K562 (cell line): ENCODE measurements at regions not wholly inside any gene's neighbourhood (a gene's known extent, or its start where the extent isn't known, plus 50 kb on each side); places are given as distances from the start of the nearest gene placed in this dataset.
A peak's percentile ranks its signal among the peaks of the same experiment; 100 is the strongest.

Experiments used
- ATAC-seq: fragments of 200-7000 bp; cut with Tn5 transposase; 3 replicates; pipeline ENCODE4 v1.9.1; 2020; ENCODE audit warnings: moderate library complexity
- BruUV-seq: library from RNA; stranded (reverse); fragments of 400-500 nt; replicated peaks from 2 replicates; lab custom pipeline; 2021; lab: Mats Ljungman, UMichigan
- CTCF ChIA-PET: fragments of 300-600 bp; formaldehyde crosslinking; extraction: SDS; loops from one replicate; lab custom pipeline; 2021; ENCODE audit warnings: low intra/inter-chr PET ratio; lab: Yijun Ruan, JAX
- POLR2A ChIA-PET: fragments of 300-600, 350-650 bp; sonication (Branson Sonifier 250); formaldehyde crosslinking; extraction: SDS; loops from one replicate; lab custom pipeline; 2021; ENCODE audit warnings: antibody characterized with exemption, inconsistent platforms; lab: Yijun Ruan, JAX
- DNase-seq, 4 experiments: peaks; one replicate each; pipeline versions ENCODE4 v3.0.0 to v3.0.0-alpha.2; 2011 to 2018; ENCODE audit warnings: low spot score in 3 of 4, mixed read lengths in 3 of 4; ENCODE audit errors: extremely low read depth in 1 of 4
- FAIRE-seq: peaks from 2 replicates; lab custom pipeline; 2011; peaks lifted over from hg19 to GRCh38; lab: Jason Lieb, UNC
- H2AFZ ChIP-seq: 2 replicates; pipeline ENCODE4 v1.6.0; 2011; ENCODE audit warnings: low read depth, low read length, control low read depth, inconsistent platforms
- H3K27ac ChIP-seq: fragments of 200-600 bp; 3 replicates; pipeline ENCODE4 v1.8.0; 2011; ENCODE audit warnings: low read depth, mild to moderate bottlenecking, control low read depth, inconsistent platforms, low read length, moderate library complexity, mixed read lengths; ENCODE audit errors: extremely low read depth
- H3K27me3 ChIP-seq, 2 experiments: fragments of 300-600 bp in 1 of 2; 2 replicates in 1 of 2; 3 replicates in 1 of 2; pipeline versions ENCODE4 v1.6.0 to v1.8.0; 2011; ENCODE audit warnings: inconsistent platforms in 2 of 2, low read length in 2 of 2, mild to moderate bottlenecking in 1 of 2, mixed read lengths in 1 of 2, moderate library complexity in 1 of 2; ENCODE audit not compliant: control insufficient read depth in 2 of 2, insufficient read depth in 2 of 2
- H3K36me3 ChIP-seq: fragments of 300-600 bp; 3 replicates; pipeline ENCODE4 v1.8.0; 2011; ENCODE audit warnings: mild to moderate bottlenecking, low read length, inconsistent platforms; ENCODE audit not compliant: control insufficient read depth, insufficient read depth
- H3K4me1 ChIP-seq, 2 experiments: fragments of 200-600 bp in 1 of 2; replicated peaks in 1 of 2; 2 replicates in 1 of 2; 3 replicates in 1 of 2; pipeline versions ENCODE4 v1.5.1 to v1.8.0; 2011; ENCODE audit warnings: inconsistent platforms in 2 of 2, low read length in 2 of 2, mild to moderate bottlenecking in 1 of 2, mixed read lengths in 1 of 2, moderate library complexity in 1 of 2; ENCODE audit not compliant: control insufficient read depth in 2 of 2, insufficient read depth in 2 of 2
- H3K4me2 ChIP-seq: 2 replicates; pipeline ENCODE4 v1.6.1; 2011; ENCODE audit warnings: low read length, control low read depth, inconsistent platforms, mixed read lengths; ENCODE audit not compliant: insufficient read depth
- H3K4me3 ChIP-seq: fragments of 200-600 bp; sonication (generic), shearing (Covaris generic); 2 replicates; pipeline ENCODE4 v1.5.1; 2016; ENCODE audit warnings: control low read depth, inconsistent platforms
- H3K79me2 ChIP-seq: fragments of 200-600 bp; 3 replicates; pipeline ENCODE4 v1.8.0; 2011; ENCODE audit warnings: low read length, inconsistent platforms; ENCODE audit not compliant: control insufficient read depth, insufficient read depth
- H3K9ac ChIP-seq, 2 experiments: 2 replicates each; pipeline versions ENCODE4 v1.6.0 to v1.6.1; 2011; ENCODE audit warnings: low read depth in 2 of 2, low read length in 2 of 2, control low read depth in 1 of 2, inconsistent platforms in 1 of 2, mild to moderate bottlenecking in 1 of 2, mixed read lengths in 1 of 2; ENCODE audit not compliant: insufficient read depth in 1 of 2
- H3K9me1 ChIP-seq: one replicate; pipeline ENCODE4 v1.6.0; 2011; ENCODE audit warnings: inconsistent platforms, mild to moderate bottlenecking, low read length, moderate library complexity; ENCODE audit not compliant: control insufficient read depth, insufficient read depth
- H3K9me3 ChIP-seq: replicated peaks from 2 replicates; pipeline ENCODE4 v1.5.1; 2011; ENCODE audit warnings: low read depth, low read length, inconsistent platforms; ENCODE audit not compliant: control insufficient read depth, insufficient read depth
- H4K20me1 ChIP-seq: replicated peaks from 2 replicates; pipeline ENCODE4 v1.6.1; 2011; ENCODE audit warnings: low read length, inconsistent platforms, mixed read lengths; ENCODE audit not compliant: control insufficient read depth, insufficient read depth
- ELK1 ChIP-seq: sonication (generic); formaldehyde crosslinking; IDR thresholded peaks from 2 replicates; pipeline ENCODE4 v1.8.1; 2022; ENCODE audit warnings: missing genetic modification reagents
- ETS1 ChIP-seq: conservative IDR thresholded peaks from 2 replicates; pipeline ENCODE4 v1.6.1; 2011; ENCODE audit warnings: low read depth, mild to moderate bottlenecking, low read length; ENCODE audit not compliant: control insufficient read depth
- PML ChIP-seq: IDR thresholded peaks from 2 replicates; pipeline ENCODE4 v1.6.1; 2012; ENCODE audit warnings: low read length, inconsistent platforms
- POLR3A ChIP-seq: IDR thresholded peaks from 2 replicates; pipeline ENCODE4 v1.6.1; 2011; ENCODE audit warnings: borderline replicate concordance, mild to moderate bottlenecking, moderate library complexity; ENCODE audit not compliant: insufficient read length, insufficient read depth; ENCODE audit errors: extremely low read depth
- PRDM10 ChIP-seq: fragments of 450-650 bp; IDR thresholded peaks from 2 replicates; pipeline ENCODE4 v1.6.1; 2018; ENCODE audit not compliant: partially characterized antibody
- YBX1 ChIP-seq: fragments of 450-650 bp; IDR thresholded peaks from 2 replicates; pipeline ENCODE4 v1.7.1; 2016; ENCODE audit warnings: mild to moderate bottlenecking
- YY1 ChIP-seq, 3 experiments: IDR thresholded peaks; 2 replicates each; pipeline ENCODE4 v1.6.1; 2011; ENCODE audit warnings: low read length in 2 of 3, mild to moderate bottlenecking in 2 of 3, moderate library complexity in 2 of 3, borderline replicate concordance in 1 of 3, control low read depth in 1 of 3, low read depth in 1 of 3; ENCODE audit not compliant: insufficient read depth in 3 of 3, insufficient replicate concordance in 2 of 3, control insufficient read depth in 1 of 3, insufficient read length in 1 of 3; ENCODE audit errors: extremely low read depth in 1 of 3
- WGBS: fragments of 100-300 bp; shearing (Covaris generic); methylation state at CpG from one replicate; pipeline ENCODE4 v1.1.6; 2016; ENCODE audit warnings: low coverage, mixed read lengths; ENCODE audit not compliant: insufficient coverage; ENCODE audit errors: missing lambda C conversion rate; 5-methylcytosine and 5-hydroxymethylcytosine counted together
- in situ Hi-C: fragments of 300-500 bp; cut with MboI; formaldehyde crosslinking; loops from 4 replicates; pipeline ENCODE4 v1.15.0; 2018; ENCODE audit warnings: inconsistent platforms, mixed read lengths
- intact Hi-C: fragments of 100-400 bp; cut with micrococcal nuclease; formaldehyde crosslinking; loops from 2 replicates; pipeline ENCODE4 v1.14.2; 2022

GRCh38 chr12:111240374-111240773 is 128.5 kb downstream of the PHETA1 start:
- Histone ChIP-seq H3K9ac (no peak overlapping the region), H3K79me2 (no peaks in the 10 kb centered on the region), H2AFZ (no peak overlapping the region), H4K20me1 (0 out of 2 replicates have a peak, but pooled peaks cover 6% of the 10 kb centered on the region), H3K36me3 (no peaks in the 10 kb centered on the region), H3K4me1 (no peaks in the 10 kb centered on the region), H3K9me1 (no peaks in the 10 kb centered on the region), H3K27ac (no peak overlapping the region), H3K27me3 (peaks cover 19 to 51% of the 10 kb centered on the region in 2 experiments), H3K4me3 (no peak overlapping the region), H3K9me3 (no peaks in the 10 kb centered on the region), H3K4me2 (no peak overlapping the region)
- ATAC-seq: no peak
- ChIA-PET POLR2A (interaction anchor here (0.5 kb wide), 1 partner anchor 38 kb away, joined by 3 read pairs; no protein-coding TSS in a partner anchor), CTCF (no interaction called here)
- DNase-seq: no peak
- no peak for FAIRE-seq
- in situ Hi-C loops (no loop called here), intact Hi-C loops (loop anchor here (10.0 kb wide), 1 partner anchor 176 kb away; no protein-coding TSS in a partner anchor)
- BruUV-seq: no TSS peak
- 0% methylated on average over 4 of the region's 4 CpGs for WGBS
- TF ChIP-seq POLR3A: no peak
- TF ChIP-seq ETS1: no peak
- no peak for TF ChIP-seq ELK1 (CRISPR knock-in tag)
- no peak for TF ChIP-seq PRDM10
- TF ChIP-seq YY1 (IDR thresholded peaks at IDR 0.05; ENCODE audit: borderline replicate concordance in 1 of 3, control insufficient read depth in 1 of 3, extremely low read depth in 1 of 3, insufficient read depth in 3 of 3, insufficient read length in 1 of 3, insufficient replicate concordance in 2 of 3, low read depth in 1 of 3, low read length in 2 of 3): peak in 1 of 3 experiments; percentile 67
- no peak for TF ChIP-seq PML
- TF ChIP-seq YBX1: no peak
